GM21529 (cell line): ENCODE measurements at regions not wholly inside any gene's neighbourhood (a gene's known extent, or its start where the extent isn't known, plus 50 kb on each side); places are given as distances from the start of the nearest gene placed in this dataset.
"Not testable (repeated sequence)": the region's sequence is repeated elsewhere in the genome, so short reads cannot be mapped to it uniquely, and the experiment has no call there.

ENCODE experiments used
- ATAC-seq: cut with Tn5 transposase; IDR thresholded peaks from one replicate; pipeline ENCODE4 v1.9.1; 2021; ENCODE audit not compliant: unreplicated experiment

GRCh38 chr17:64785011-64785421, 122.9 kb upstream of the SMURF2 start:
- no peak for ATAC-seq

- no peak for ATAC-seq
Observed at GRCh38 chr17:64784353-64785010, 122.4 kb upstream of the SMURF2 start.

- no peak for ATAC-seq
Observed at GRCh38 chr17:64783556-64784352, 121.6 kb upstream of the SMURF2 start.

- ATAC-seq: no peak
Observed at GRCh38 chr17:64783031-64783461, 120.9 kb upstream of the SMURF2 start.

- no peak for ATAC-seq
Observed at GRCh38 chr17:64781810-64782555, 119.9 kb upstream of the SMURF2 start.

GRCh38 chr17:64781014-64781756, 119.1 kb upstream of the SMURF2 start:
- ATAC-seq: no peak

- no peak for ATAC-seq
Observed at GRCh38 chr17:64780096-64781013, 118.2 kb upstream of the SMURF2 start.

- no peak for ATAC-seq
Observed at GRCh38 chr17:64779376-64780095, 117.4 kb upstream of the SMURF2 start.

- not testable (repeated sequence) for ATAC-seq
Observed at GRCh38 chr17:64779098-64779375, 116.9 kb upstream of the SMURF2 start.

- ATAC-seq: no peak
Observed at GRCh38 chr17:64778240-64779097, 116.4 kb upstream of the SMURF2 start.

- no peak for ATAC-seq
Observed at GRCh38 chr17:64777415-64778239, 115.5 kb upstream of the SMURF2 start.

GRCh38 chr17:64776720-64777414, 114.8 kb upstream of the SMURF2 start:
- ATAC-seq: peak; percentile 57

- ATAC-seq: no peak
Observed at GRCh38 chr17:64775701-64776570, 113.8 kb upstream of the SMURF2 start.

- no peak for ATAC-seq
Observed at GRCh38 chr17:64774888-64775540, 112.9 kb upstream of the SMURF2 start.

GRCh38 chr17:64773836-64774761, 112.0 kb upstream of the SMURF2 start:
- peak; percentile 53 for ATAC-seq
